ENCODE measurements at regions not wholly inside any gene's neighbourhood (a gene's known extent, or its start where the extent isn't known, plus 50 kb on each side); places are given as distances from the start of the nearest gene placed in this dataset.

DNA sequence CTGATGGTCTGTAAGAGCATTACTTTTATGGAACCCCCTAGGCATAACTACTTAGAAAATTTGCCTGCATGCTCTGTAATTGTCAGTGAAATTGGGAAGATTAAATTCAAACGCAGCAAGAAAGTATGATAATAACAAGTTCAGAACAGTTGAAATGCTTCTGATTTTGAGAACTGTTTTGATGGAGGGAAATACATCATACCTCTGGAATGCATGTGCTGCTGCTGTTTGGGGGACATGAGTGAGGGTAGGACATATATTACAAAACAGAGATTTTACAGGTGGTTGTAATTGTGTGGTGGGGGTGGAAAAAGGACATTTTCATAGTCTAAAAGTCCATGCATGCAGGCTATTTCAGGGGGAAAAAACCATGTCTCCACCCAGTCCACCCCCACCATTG is 135.0 kb upstream of the DPH6 start (continued):
- TF ChIP-seq, protein P1, sequence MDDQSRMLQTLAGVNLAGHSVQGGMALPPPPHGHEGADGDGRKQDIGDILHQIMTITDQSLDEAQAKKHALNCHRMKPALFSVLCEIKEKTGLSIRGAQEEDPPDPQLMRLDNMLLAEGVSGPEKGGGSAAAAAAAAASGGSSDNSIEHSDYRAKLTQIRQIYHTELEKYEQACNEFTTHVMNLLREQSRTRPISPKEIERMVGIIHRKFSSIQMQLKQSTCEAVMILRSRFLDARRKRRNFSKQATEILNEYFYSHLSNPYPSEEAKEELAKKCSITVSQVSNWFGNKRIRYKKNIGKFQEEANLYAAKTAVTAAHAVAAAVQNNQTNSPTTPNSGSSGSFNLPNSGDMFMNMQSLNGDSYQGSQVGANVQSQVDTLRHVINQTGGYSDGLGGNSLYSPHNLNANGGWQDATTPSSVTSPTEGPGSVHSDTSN (CRISPR knock-in tag; IDR thresholded peaks at IDR 0.05): no peak
- TF ChIP-seq ZNF776 (tag by site-specific recombination; IDR thresholded peaks at IDR 0.05; ENCODE audit: borderline replicate concordance) (no peak), ZNF621 (tag by site-specific recombination; IDR thresholded peaks at IDR 0.05) (no peak), MYNN (tag by site-specific recombination; IDR thresholded peaks at IDR 0.05; ENCODE audit: borderline replicate concordance) (no peak), ZNF473 (tag by site-specific recombination; IDR thresholded peaks at IDR 0.05) (no peak), ZNF354C (tag by site-specific recombination; IDR thresholded peaks at IDR 0.05; ENCODE audit: borderline replicate concordance, low read depth) (no peak), ZFP3 (tag by site-specific recombination; IDR thresholded peaks at IDR 0.05; ENCODE audit: low read depth) (no peak)
- TF ChIP-seq, protein P2, sequence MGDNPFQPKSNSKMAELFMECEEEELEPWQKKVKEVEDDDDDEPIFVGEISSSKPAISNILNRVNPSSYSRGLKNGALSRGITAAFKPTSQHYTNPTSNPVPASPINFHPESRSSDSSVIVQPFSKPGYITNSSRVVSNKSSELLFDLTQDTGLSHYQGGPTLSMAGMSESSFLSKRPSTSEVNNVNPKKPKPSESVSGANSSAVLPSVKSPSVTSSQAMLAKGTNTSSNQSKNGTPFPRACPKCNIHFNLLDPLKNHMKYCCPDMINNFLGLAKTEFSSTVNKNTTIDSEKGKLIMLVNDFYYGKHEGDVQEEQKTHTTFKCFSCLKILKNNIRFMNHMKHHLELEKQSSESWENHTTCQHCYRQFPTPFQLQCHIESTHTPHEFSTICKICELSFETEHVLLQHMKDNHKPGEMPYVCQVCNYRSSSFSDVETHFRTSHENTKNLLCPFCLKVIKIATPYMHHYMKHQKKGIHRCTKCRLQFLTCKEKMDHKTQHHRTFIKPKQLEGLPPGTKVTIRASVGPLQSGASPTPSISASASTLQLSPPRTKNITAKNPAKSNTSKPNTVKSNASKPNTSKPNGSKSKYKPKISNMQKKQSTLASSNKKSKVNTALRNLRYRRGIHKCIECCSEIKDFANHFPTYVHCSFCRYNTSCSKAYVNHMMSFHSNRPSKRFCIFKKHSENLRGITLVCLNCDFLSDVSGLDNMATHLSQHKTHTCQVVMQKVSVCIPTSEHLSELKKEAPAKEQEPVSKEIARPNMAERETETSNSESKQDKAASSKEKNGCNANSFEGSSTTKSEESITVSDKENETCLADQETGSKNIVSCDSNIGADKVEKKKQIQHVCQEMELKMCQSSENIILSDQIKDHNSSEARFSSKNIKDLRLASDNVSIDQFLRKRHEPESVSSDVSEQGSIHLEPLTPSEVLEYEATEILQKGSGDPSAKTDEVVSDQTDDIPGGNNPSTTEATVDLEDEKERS (tag by site-specific recombination; IDR thresholded peaks at IDR 0.05): no peak

DNA sequence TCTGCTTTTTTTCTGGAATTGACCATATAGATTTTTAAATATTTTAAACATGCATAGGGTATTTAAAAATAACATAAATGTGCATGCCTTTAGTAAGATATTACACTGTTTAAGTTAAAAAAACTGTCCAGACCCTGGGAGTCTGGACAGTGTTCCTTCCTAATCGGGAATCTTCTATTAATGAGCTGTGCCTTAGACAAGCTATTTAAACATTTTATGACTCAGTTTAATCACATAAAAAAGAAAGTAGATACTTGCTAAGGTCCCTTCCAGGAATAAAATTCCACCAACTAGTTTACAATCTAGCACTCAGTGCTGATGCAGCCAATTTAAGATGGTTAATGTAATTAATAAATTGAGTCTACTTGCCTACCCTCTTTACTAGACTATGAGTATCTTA is 140.4 kb upstream of the DPH6 start:
- no peaks in the 10 kb centered on the region for H3K4me1 ChIP-seq (ENCODE audit: control insufficient read depth, insufficient read depth, low read length)
- CTCF ChIA-PET: no interaction called here
- H3K27ac ChIP-seq (ENCODE audit: extremely low read depth, low read depth, low read length): no peak overlapping the region
- TF ChIP-seq, protein P3, sequence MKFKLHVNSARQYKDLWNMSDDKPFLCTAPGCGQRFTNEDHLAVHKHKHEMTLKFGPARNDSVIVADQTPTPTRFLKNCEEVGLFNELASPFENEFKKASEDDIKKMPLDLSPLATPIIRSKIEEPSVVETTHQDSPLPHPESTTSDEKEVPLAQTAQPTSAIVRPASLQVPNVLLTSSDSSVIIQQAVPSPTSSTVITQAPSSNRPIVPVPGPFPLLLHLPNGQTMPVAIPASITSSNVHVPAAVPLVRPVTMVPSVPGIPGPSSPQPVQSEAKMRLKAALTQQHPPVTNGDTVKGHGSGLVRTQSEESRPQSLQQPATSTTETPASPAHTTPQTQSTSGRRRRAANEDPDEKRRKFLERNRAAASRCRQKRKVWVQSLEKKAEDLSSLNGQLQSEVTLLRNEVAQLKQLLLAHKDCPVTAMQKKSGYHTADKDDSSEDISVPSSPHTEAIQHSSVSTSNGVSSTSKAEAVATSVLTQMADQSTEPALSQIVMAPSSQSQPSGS (tag by site-specific recombination; IDR thresholded peaks at IDR 0.05; ENCODE audit: low read depth): no peak
- TF ChIP-seq ZFHX2 (tag by site-specific recombination; conservative IDR thresholded peaks at IDR 0.05): no peak
- no peak for TF ChIP-seq ZNF664 (tag by site-specific recombination; IDR thresholded peaks at IDR 0.05)
- TF ChIP-seq MEIS1 (CRISPR knock-in tag; IDR thresholded peaks at IDR 0.05; ENCODE audit: borderline replicate concordance): no peak
- no peak for TF ChIP-seq ZNF133 (tag by site-specific recombination; IDR thresholded peaks at IDR 0.05)
- TF ChIP-seq TRIM28 (IDR thresholded peaks at IDR 0.05; ENCODE audit: borderline replicate concordance, low read length): no peak
- no peak for TF ChIP-seq ZNF311 (tag by site-specific recombination; IDR thresholded peaks at IDR 0.05; ENCODE audit: borderline replicate concordance)
- H3K9me3 ChIP-seq (ENCODE audit: control insufficient read depth, insufficient read depth, low read depth, low read length): no peaks in the 10 kb centered on the region
- no peak overlapping the region for H3K4me3 ChIP-seq (ENCODE audit: low read depth, low read length)
- POLR2A ChIA-PET: no interaction called here
- H3K36me3 ChIP-seq (ENCODE audit: control insufficient read depth in 2 of 2, insufficient read depth in 1 of 2, low read length in 2 of 2): no peaks in the 10 kb centered on the region

DNA sequence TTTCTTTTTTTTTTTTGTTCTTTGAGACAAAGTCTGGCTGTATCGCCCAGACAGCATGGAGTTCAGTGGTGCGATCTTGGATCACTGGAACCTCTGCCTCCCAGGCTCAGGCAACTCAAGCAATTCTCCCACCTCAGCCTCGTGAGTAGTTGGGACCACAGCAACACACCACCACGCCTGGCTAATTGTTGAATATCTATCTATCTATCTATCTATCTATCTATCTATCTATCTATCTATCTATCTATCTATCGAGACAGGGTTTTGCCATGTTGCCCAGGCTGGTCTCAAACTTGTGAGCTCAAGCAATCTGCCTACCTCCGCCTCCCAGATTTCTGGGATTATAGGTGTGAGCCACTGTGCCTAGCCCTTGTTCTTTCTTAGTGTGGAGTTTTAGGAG is 143.3 kb upstream of the DPH6 start:
- Histone ChIP-seq H3K27ac (ENCODE audit: extremely low read depth, low read depth, low read length) (no peak overlapping the region), H3K4me3 (ENCODE audit: low read depth, low read length) (no peak overlapping the region), H3K9me3 (ENCODE audit: control insufficient read depth, insufficient read depth, low read depth, low read length) (no peaks in the 10 kb centered on the region), H3K4me1 (ENCODE audit: control insufficient read depth, insufficient read depth, low read length) (no peaks in the 10 kb centered on the region), H3K36me3 (ENCODE audit: control insufficient read depth in 2 of 2, insufficient read depth in 1 of 2, low read length in 2 of 2) (no peaks in the 10 kb centered on the region)
- CTCF ChIA-PET: no interaction called here
- TF ChIP-seq, protein P4, sequence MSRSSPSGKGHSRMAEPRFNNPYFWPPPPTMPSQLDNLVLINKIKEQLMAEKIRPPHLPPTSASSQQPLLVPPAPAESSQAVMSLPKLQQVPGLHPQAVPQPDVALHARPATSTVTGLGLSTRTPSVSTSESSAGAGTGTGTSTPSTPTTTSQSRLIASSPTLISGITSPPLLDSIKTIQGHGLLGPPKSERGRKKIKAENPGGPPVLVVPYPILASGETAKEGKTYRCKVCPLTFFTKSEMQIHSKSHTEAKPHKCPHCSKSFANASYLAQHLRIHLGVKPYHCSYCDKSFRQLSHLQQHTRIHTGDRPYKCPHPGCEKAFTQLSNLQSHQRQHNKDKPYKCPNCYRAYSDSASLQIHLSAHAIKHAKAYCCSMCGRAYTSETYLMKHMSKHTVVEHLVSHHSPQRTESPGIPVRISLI (tag by site-specific recombination; IDR thresholded peaks at IDR 0.05): no peak
- no peak for TF ChIP-seq KLF9 (tag by site-specific recombination; IDR thresholded peaks at IDR 0.05; ENCODE audit: low read depth)
- no peak for TF ChIP-seq ZNF558 (tag by site-specific recombination; IDR thresholded peaks at IDR 0.05)
- POLR2A ChIA-PET: no interaction called here

All from HEK293 (cell line).